ENCODE measurements at regions not wholly inside any gene's neighbourhood (a gene's known extent, or its start where the extent isn't known, plus 50 kb on each side); places are given as distances from the start of the nearest gene placed in this dataset.
"Not testable (repeated sequence)": the region's sequence is repeated elsewhere in the genome, so short reads cannot be mapped to it uniquely, and the experiment has no call there.

GRCh38 chr2:215784371-215784783, 229.0 kb downstream of the MREG start (continued):
- TF ChIP-seq NFIC (IDR thresholded peaks at IDR 0.05; ENCODE audit: borderline replicate concordance) (no peak; the same call in 1 of the 2 replicates), SMC3 (IDR thresholded peaks at IDR 0.05; ENCODE audit: low read depth, low read length) (peak; percentile 9; the same call in 1 of the 2 replicates), FOXJ3 (CRISPR knock-in tag; IDR thresholded peaks at IDR 0.05) (no peak), REST (IDR thresholded peaks at IDR 0.05; ENCODE audit: low read depth, low read length) (no peak), IRF3 (IDR thresholded peaks at IDR 0.05; ENCODE audit: low read depth, low read length) (no peak), USF1 (IDR thresholded peaks at IDR 0.05; ENCODE audit: borderline replicate concordance, low read depth) (no peak), FOSL2 (IDR thresholded peaks at IDR 0.05; ENCODE audit: borderline replicate concordance, low read depth) (peak; percentile 38; the same call in 1 of the 2 replicates), FOXM1 (IDR thresholded peaks at IDR 0.05; ENCODE audit: low read depth) (no peak), CTCF (IDR thresholded peaks at IDR 0.05) (no peak), MAX (IDR thresholded peaks at IDR 0.05; ENCODE audit: low read depth) (0 out of 2 replicates have a peak, but pooled peaks have one; percentile 19), TEAD4 (IDR thresholded peaks at IDR 0.05; ENCODE audit: borderline replicate concordance, insufficient read depth) (peak; percentile 42; the same call in 1 of the 2 replicates), ELF1 (IDR thresholded peaks at IDR 0.05) (no peak), ZBTB33 (IDR thresholded peaks at IDR 0.05; ENCODE audit: borderline replicate concordance, low read depth) (no peak), POLR2AphosphoS5 (IDR thresholded peaks at IDR 0.05; ENCODE audit: low read depth, low read length) (peak; percentile 46), RAD21 (IDR thresholded peaks at IDR 0.05; ENCODE audit: low read length) (no peak; the same call in 1 of the 2 replicates), GATA2 (CRISPR knock-in tag; IDR thresholded peaks at IDR 0.05) (no peak), USF2 (IDR thresholded peaks at IDR 0.05; ENCODE audit: borderline replicate concordance, low read depth, low read length) (no peak), RFX5 (IDR thresholded peaks at IDR 0.05; ENCODE audit: low read length) (no peak)

- H3K9me3 ChIP-seq; H3K9ac ChIP-seq; H3K27me3 ChIP-seq (ENCODE audit: insufficient read depth); POLR2A ChIA-PET; DNase-seq; H3K79me2 ChIP-seq (ENCODE audit: insufficient read depth); H3K9me2 ChIP-seq; H4K20me1 ChIP-seq (ENCODE audit: insufficient read depth); H3K4me3 ChIP-seq (ENCODE audit: low read depth in 2 of 2, low read length in 1 of 2); H3K36me3 ChIP-seq (replicated peaks in 1 of 2; ENCODE audit: control insufficient read depth in 1 of 2, insufficient read depth in 2 of 2, low read length in 1 of 2): not testable (repeated sequence)
- Histone ChIP-seq H3F3A (replicated peaks; ENCODE audit: insufficient read depth) (peaks cover 11% of the 10 kb centered on the region), H3K4me2 (peak overlapping the region; percentile 15; the same call in 1 of the 2 replicates), H3K4me1 (ENCODE audit: control insufficient read depth in 1 of 2, insufficient read depth in 2 of 2, low read depth in 1 of 2, low read length in 1 of 2) (peaks cover 8 to 26% of the 10 kb centered on the region in 2 experiments; a peak in 3 of 4 replicates), H3K27ac (ENCODE audit: low read depth in 2 of 2, low read length in 1 of 2) (peak overlapping the region; percentile 68 to 84), H2AFZ (ENCODE audit: low read depth) (0 out of 2 replicates have a peak overlapping the region, but pooled peaks have one; percentile 86)
- WGBS (ENCODE audit: low lambda C conversion rate) = over 99% methylated on average over 7 of the region's 7 CpGs
- CTCF ChIA-PET = interaction anchor here (0.7 kb wide), 1 partner anchor 13 kb away, joined by 3 read pairs; no protein-coding TSS in a partner anchor
Observed at GRCh38 chr2:215783640-215784039, 229.7 kb downstream of the MREG start.

Data from SK-N-SH (cell line).